ENCODE measurements at regions not wholly inside any gene's neighbourhood (a gene's known extent, or its start where the extent isn't known, plus 50 kb on each side); places are given as distances from the start of the nearest gene placed in this dataset.
A peak's percentile ranks its signal among the peaks of the same experiment; 100 is the strongest.
"Not testable (repeated sequence)": the region's sequence is repeated elsewhere in the genome, so short reads cannot be mapped to it uniquely, and the experiment has no call there.

DNA sequence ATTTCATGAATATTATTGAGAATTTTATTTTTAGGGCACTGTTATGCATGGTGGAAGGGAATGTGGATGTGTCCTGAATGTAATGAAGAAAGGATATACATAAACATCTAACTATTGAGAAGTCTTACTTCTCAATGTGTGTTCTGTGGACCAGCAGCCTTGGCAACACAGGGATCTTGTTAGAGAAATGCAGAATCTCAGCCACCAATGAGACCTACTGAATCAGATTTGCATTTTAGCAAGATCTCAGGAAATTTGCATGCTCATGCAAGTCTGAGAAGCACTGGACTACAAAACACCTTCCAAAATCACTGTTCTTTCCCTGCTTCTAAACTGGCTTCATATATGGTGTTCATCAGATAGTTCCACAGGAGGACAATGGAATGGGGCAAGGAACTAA, 139.7 kb upstream of the WDFY3 start:
- no peak for DNase-seq (ENCODE audit: low spot score)

- no peak for DNase-seq (ENCODE audit: low spot score)
These were observed 140.4 kb upstream of the WDFY3 start for GRCh38 chr4:85106805-85107336.

DNA sequence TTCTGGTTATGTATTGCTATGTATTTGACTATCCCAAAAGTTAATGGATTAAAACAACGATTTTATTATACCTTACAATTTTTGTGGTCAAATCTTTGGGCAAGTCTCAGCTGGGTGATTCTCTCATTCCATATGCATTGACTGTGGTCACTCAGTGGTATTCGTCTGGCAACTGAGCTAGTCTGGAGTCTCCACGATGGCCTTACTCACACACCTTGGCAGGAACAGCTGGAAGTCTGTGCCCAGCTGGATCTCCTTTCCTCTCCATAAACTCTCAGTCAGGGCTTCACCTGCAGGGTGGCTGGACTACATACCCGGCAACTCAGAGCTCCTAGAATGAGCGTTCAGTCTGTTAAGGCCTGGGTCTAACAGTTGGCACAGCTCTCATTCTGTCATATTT, 141.1 kb upstream of the WDFY3 start:
- peak; percentile 49 for DNase-seq (ENCODE audit: low spot score)

DNA sequence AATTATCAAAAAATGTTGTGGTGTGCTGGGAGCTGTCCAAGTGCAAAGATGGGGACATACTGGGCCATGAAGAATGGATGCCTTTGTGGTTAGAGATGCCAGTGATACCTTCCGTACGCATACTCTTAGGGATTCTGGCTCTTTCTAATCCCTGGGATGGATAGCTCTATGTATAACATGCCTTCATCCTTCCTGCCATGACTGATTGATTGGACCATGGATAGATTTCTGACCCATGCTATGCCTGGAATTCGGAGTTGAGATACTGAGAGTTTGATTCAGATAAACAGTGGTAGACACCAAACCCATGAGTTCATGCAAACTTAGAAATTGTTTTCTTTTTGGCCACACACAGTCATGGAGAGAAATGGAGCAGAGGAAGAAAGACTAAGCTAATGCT, 147.2 kb upstream of the WDFY3 start:
- DNase-seq (ENCODE audit: low spot score), result no peak

DNA sequence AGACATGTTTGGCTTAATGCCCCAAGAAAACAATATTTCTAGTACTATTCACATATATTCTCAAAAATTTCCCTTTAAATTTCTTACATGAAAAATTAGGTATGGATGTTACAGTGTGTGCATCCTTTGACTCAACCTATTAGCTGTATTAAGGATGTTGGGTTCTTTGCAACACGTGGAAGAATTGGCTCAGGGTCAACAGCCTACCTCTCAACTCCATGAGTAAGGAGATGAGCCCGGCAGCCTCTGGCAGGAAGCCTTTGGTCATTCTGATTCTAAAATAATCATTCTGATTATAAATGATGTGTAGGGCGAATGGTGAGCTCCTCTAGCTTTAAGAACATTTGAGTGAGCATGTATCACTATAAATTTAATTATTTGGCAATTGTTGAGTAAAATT, 148.0 kb upstream of the WDFY3 start:
- no peak for DNase-seq (ENCODE audit: low spot score)

DNA sequence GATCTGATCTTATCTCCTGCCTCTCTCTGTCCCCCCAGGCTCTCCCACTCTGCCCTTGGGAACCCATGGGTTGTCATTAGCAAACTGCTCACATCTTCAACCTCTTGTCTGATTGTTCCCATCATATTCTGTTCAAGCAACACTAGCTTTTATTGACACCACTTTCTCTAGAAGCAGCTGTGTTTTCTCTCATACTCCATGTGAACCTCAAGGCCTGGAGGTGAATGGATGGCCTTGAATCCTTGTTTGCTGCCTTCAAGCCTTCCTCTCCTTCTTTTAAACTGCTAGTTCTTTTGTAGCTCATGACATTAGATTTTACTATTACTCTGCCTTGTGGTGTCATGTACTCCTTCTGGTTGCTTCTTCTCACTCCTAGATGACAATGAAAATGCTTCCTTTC, 149.5 kb upstream of the WDFY3 start:
- no peak for DNase-seq (ENCODE audit: low spot score)

- DNase-seq (ENCODE audit: low spot score), result no peak
These were observed 159.2 kb upstream of the WDFY3 start for GRCh38 chr4:85125688-85126087.

GRCh38 chr4:85126991-85127591, 160.6 kb upstream of the WDFY3 start:
- no peak for DNase-seq (ENCODE audit: low spot score)

DNA sequence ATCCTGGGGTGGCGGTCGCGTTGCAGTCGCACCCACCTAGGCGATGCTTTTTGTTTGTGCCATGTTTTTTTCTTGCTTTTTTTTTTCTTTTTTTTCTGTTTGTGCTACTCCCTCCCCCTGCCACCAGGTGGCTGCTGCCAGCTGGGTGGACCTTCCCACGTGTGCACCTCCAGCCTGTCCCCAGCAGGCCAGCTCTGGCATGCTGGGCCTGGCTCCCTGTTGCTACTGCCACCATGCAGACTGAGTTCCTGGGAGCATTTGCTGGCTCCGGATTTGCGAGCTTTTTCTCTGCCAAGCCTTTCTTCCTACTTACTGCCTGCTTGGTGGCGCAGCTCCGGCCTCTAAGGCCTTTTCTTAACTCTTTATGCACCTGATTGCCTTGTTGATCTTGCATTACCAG, 161.2 kb upstream of the WDFY3 start:
- peak; percentile 60 for DNase-seq (ENCODE audit: low spot score)

DNA sequence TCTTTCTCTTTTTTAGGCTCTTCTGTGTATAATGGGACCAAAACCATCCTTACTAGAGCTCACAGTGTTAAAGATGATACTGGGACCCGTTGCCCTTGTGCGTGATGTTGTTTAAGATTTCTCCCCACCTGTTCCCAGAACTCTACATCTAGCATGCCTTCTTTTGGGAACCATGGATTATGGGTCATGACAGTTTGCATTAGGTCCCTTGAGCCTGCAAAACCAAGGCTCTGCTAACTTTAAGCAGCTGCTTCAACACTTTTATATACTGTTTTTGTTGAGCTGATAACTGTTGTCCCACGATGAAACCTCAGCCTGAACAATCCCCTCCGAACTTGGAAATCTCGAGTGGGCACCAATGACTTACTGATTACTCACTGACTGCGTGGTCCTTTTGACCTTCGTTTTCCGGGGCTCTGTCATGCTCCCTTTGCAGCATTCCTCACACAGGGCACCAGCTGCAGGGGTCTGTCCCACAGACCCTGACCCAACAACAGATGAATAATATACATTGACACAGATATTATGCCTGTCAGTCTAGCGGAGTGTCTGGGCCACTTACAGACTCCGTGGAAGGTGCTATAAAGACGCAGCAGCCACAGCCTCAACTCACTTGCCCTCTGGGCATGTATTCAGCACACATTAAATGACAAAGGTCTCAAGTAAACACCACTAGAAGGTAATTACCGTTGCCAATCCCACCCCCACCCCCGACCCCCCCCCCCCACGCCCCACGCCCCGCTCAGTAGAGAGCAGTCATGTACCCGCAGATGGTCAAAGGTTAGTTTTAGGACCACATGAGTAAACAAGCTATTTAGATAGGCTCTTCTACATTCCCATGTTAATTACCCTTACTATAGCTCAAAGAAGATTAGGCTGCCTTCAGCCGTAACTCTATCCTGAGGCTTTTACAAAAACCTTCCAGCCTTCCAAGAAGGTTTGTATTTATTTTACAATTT, 162.0 kb upstream of the WDFY3 start:
- no peak for DNase-seq (ENCODE audit: low spot score)

- not testable (repeated sequence) for DNase-seq (ENCODE audit: low spot score)
These were observed 163.1 kb upstream of the WDFY3 start for GRCh38 chr4:85129354-85130125.

DNA sequence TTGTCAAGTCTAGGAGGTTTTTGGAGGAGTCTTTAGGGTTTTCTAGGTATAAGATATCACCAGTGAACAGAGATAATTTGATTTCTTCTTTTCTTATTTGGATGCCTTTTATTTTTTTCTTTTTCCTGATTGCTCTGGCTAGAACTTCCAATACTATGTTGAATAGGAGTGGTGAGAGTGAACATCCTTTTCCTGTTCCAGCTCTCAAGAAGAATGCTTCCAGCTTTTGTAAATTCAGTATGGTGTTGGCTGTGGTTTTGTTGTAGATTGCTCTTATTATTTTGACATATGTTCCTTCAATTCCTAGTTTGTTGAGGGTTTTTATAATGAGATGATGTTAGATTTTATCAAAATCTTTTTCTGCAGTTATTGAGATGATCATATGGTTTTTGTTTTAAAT, 165.6 kb upstream of the WDFY3 start:
- no peak for DNase-seq (ENCODE audit: low spot score)

DNA sequence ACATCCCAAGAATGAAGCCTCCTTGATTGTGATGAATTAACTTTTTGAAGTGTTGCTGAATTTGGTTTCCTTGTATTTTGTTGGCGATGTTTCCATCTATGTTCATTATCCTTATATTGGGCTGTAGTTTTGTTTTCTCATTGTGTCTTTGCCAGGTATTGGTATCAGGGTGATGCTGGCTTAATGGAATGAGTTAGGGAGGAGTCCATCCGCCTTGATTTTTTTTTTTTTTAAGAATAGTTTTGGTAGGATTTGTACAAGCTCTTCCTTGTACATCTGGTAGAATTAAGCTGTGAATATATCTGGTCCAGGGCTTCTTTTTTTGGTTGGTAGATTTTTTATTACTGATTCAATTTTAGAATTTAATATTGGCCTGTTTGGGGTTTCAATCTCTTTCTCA, 166.1 kb upstream of the WDFY3 start:
- no peak for DNase-seq (ENCODE audit: low spot score)

GRCh38 chr4:85139749-85140148, 173.3 kb upstream of the WDFY3 start:
- DNase-seq (ENCODE audit: low spot score), result not testable (repeated sequence)

GRCh38 chr4:85142451-85142850, 176.0 kb upstream of the WDFY3 start:
- DNase-seq (ENCODE audit: low spot score), result no peak

- DNase-seq (ENCODE audit: low spot score), result peak; percentile 67
These were observed 181.1 kb upstream of the WDFY3 start for GRCh38 chr4:85147481-85148076.

- DNase-seq (ENCODE audit: low spot score), result peak; percentile 10
These were observed 183.2 kb upstream of the WDFY3 start for GRCh38 chr4:85149676-85150075.

DNA sequence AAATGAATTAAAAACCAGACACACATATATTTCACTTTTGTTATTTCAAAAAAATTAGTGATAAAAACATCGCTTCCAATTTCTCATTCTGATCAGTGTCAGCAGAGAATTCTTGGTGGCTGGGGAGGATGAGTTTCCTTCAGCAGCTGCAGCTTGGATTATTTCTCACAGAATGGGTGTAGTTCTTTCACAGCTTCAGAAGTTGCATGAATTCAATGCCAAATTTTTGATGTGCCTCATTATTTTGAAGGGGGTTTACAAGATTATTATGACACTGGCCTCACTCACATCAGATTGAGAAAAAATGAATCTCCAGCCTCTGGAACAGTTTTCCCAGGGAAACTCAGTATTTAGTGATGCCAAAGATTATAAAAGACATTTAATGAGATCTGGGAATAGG, 184.9 kb upstream of the WDFY3 start:
- DNase-seq (ENCODE audit: low spot score), result no peak

DNA sequence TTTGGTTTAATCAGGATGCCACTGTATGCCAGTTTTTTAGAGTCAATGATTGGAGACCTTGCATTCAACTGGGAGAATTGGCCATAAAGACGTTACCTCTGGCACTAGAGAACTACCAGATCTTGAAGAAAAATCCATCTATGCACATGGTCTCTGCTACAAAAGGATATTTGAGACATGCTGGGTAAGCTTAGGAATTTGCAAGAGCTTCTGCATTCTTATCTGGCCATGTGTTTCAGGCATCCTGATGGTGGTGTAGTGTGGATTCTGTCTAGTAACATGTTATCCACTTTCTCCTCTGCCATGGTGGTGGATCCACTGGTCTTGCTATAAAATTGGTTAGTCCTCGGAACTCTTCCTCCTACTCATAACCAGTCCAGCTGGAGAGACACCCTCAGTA, 185.3 kb upstream of the WDFY3 start:
- no peak for DNase-seq (ENCODE audit: low spot score)

DNA sequence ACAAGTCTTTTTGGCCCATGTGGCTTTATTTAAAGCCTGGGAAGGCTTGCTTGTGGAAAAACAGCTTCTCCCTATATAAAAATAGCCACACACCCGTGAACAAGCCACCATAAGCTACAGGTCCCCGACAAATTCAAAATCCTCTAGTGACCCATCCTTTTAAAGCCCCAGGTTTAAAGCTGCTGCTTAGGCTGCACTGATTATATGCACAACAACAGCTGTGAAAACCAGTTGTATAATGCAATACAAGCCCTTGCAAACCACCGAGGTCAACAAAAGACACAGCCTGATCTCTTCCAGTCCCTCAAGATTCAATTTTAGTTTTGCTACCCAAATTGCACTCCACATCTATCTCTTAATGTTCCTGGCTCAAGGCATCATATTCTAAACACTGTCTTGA, 186.0 kb upstream of the WDFY3 start:
- no peak for DNase-seq (ENCODE audit: low spot score)

DNA sequence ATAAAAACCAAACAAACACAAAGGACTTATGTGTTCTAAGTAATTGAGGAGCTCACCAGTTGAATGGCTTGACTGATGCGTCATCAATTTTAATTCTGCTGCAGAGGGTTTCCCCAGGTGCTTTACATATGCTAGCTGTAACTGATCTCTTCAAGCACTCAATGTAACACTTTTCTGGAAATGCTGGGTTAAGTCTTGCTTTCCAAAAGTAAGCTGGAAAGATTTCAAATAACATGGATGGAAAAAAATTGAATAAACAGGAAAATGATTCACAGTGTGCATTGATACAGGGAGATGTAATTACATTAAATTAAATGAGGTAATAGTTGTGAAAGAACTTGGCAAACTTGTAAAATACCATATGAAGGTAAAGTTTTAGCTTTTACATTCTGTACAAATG, 186.7 kb upstream of the WDFY3 start:
- no peak for DNase-seq (ENCODE audit: low spot score)

DNA sequence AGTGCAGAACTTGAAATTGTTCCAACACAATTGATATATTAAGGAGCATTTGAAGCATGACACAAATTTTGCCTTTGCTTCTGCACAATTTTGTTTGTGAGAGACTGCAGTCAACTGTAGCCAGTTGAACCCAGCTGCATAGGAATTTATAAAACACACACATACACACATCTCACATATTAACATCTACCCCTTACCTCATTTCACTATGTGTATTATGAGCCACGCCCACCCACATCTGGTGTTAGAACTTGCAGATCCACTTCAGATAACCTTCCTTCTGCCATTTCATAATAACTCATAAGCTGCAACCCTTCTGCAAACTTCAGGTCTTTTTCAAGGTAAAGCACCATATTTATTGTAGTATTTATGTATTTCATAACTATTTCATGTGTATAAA, 188.1 kb upstream of the WDFY3 start:
- DNase-seq (ENCODE audit: low spot score), result no peak

Measured in kidney tubule cell (primary cell).